ENCODE measurements at regions not wholly inside any gene's neighbourhood (a gene's known extent, or its start where the extent isn't known, plus 50 kb on each side); places are given as distances from the start of the nearest gene placed in this dataset.

GRCh38 chr2:215499331-215499730, 63.5 kb upstream of the FN1 start:
- H3K36me3 ChIP-seq (ENCODE audit: control insufficient read depth in 2 of 2, insufficient read depth in 2 of 2, low read length in 1 of 2): no peaks in the 10 kb centered on the region
- FAIRE-seq (no peak), ATAC-seq (no peak), DNase-seq (ENCODE audit: low read depth, low spot score) (no peak)
- H3K9me3 ChIP-seq (replicated peaks; ENCODE audit: control insufficient read depth, insufficient read depth, low read length): no peaks in the 10 kb centered on the region
- intact Hi-C loops (cut with micrococcal nuclease; ENCODE audit: unreplicated experiment): no loop called here
- TF ChIP-seq ZNF207 (IDR thresholded peaks at IDR 0.05; ENCODE audit: borderline replicate concordance) (no peak), RCOR1 (conservative IDR thresholded peaks at IDR 0.05; ENCODE audit: low read depth, low read length) (no peak), KDM1A (IDR thresholded peaks at IDR 0.05; ENCODE audit: borderline replicate concordance) (no peak), EED (IDR thresholded peaks at IDR 0.05; ENCODE audit: low read depth) (no peak), MYB (IDR thresholded peaks at IDR 0.05; ENCODE audit: borderline replicate concordance, low read depth, low read length) (no peak), STAT1 (conservative IDR thresholded peaks at IDR 0.05) (no peak), NR2C1 (IDR thresholded peaks at IDR 0.05) (no peak), BCL3 (IDR thresholded peaks at IDR 0.05; ENCODE audit: borderline replicate concordance, insufficient read depth, low read depth, low read length, poor library complexity, severe bottlenecking) (no peak), BACH1 (IDR thresholded peaks at IDR 0.05; ENCODE audit: borderline replicate concordance) (no peak), KAT2A (conservative IDR thresholded peaks at IDR 0.05; ENCODE audit: control insufficient read depth, low read depth, low read length) (no peak), HSF1 (IDR thresholded peaks at IDR 0.05; ENCODE audit: low read depth, low read length) (no peak), REST (IDR thresholded peaks at IDR 0.05; ENCODE audit: low read depth, low read length) (no peak), ZNF384 (IDR thresholded peaks at IDR 0.05; ENCODE audit: borderline replicate concordance, low read depth, low read length) (no peak), PBX3 (IDR thresholded peaks at IDR 0.05; ENCODE audit: insufficient replicate concordance, low read depth, low read length) (no peak)
- ChIA-PET CTCF (no interaction called here), POLR2A (no interaction called here), RAD21 (ENCODE audit: unreplicated experiment) (no interaction called here), SMC1A (ENCODE audit: uncharacterized antibody, unreplicated experiment) (interaction anchor here (0.6 to 1.4 kb wide), 3 partner anchors 9 to 231 kb away, joined by 3 to 5 read pairs (median 3); no protein-coding TSS in a partner anchor)
- H3K79me2 ChIP-seq (ENCODE audit: control insufficient read depth, insufficient read depth, low read length): no peaks in the 10 kb centered on the region
- no TSS peak for BruUV-seq (replicated peaks)
- H4K20me1 ChIP-seq (ENCODE audit: control insufficient read depth, insufficient read depth): no peaks in the 10 kb centered on the region
- 24% methylated on average over 2 of the region's 2 CpGs for WGBS (ENCODE audit: insufficient coverage, insufficient replicate concordance, low lambda C conversion rate, missing lambda C conversion rate)
- no peak overlapping the region for H3K9ac ChIP-seq (ENCODE audit: control insufficient read depth, insufficient read depth, low read length)
- in situ Hi-C loops (cut with MboI): no loop called here
- H2AFZ ChIP-seq (ENCODE audit: control insufficient read depth, low read depth, low read length): no peak overlapping the region
- H3K27ac ChIP-seq (ENCODE audit: control insufficient read depth, insufficient read depth): no peak overlapping the region
- no peaks in the 10 kb centered on the region; a peak in 1 of 4 replicates for H3K27me3 ChIP-seq (replicated peaks in 1 of 2; ENCODE audit: control insufficient read depth in 2 of 2, insufficient read depth in 2 of 2, low read length in 1 of 2)
- no peak overlapping the region for H3K4me2 ChIP-seq (ENCODE audit: control insufficient read depth, insufficient read depth)
- H3K4me3 ChIP-seq: no peak overlapping the region
- H3K4me1 ChIP-seq (ENCODE audit: control insufficient read depth, insufficient read depth, low read length): no peaks in the 10 kb centered on the region
